Stomach smooth muscle (tissue), 2 donors: ENCODE measurements at regions not wholly inside any gene's neighbourhood (a gene's known extent, or its start where the extent isn't known, plus 50 kb on each side); places are given as distances from the start of the nearest gene placed in this dataset.

ENCODE experiments used
- H3K27ac ChIP-seq: one replicate; pipeline ENCODE4 v1.7.0; 2013; ENCODE audit warnings: mild to moderate bottlenecking, low read length, inconsistent platforms
- H3K27me3 ChIP-seq, 2 donors: one replicate each; pipeline ENCODE4 v1.7.0; 2013; ENCODE audit warnings: low read length in 2 of 2; ENCODE audit not compliant: insufficient read depth in 2 of 2, control insufficient read depth in 1 of 2
- H3K36me3 ChIP-seq, 2 donors: one replicate each; pipeline ENCODE4 v1.7.0; 2013; ENCODE audit warnings: low read length in 2 of 2; ENCODE audit not compliant: control insufficient read depth in 2 of 2, insufficient read depth in 2 of 2
- H3K4me1 ChIP-seq: one replicate; pipeline ENCODE4 v1.7.0; 2013; ENCODE audit warnings: low read length; ENCODE audit not compliant: control insufficient read depth, insufficient read depth
- H3K4me3 ChIP-seq, 2 donors: one replicate each; pipeline ENCODE4 v1.7.0; 2013; ENCODE audit warnings: low read length in 2 of 2
- H3K9ac ChIP-seq, 2 donors: one replicate each; pipeline ENCODE4 v1.7.0; 2013; ENCODE audit warnings: low read length in 2 of 2, mild to moderate bottlenecking in 1 of 2
- H3K9me3 ChIP-seq, 2 donors: one replicate each; pipeline ENCODE4 v1.7.0; 2013; ENCODE audit warnings: low read length in 2 of 2; ENCODE audit not compliant: control insufficient read depth in 2 of 2
- donor health status: healthy.
- donor health status: Pancreatic carcinoma.

- Histone ChIP-seq H3K4me1 (no peaks in the 10 kb centered on the region), H3K9ac (no peak overlapping the region), H3K36me3 (no peaks in the 10 kb centered on the region), H3K27ac (no peak overlapping the region), H3K27me3 (no peaks in the 10 kb centered on the region), H3K4me3 (no peak overlapping the region), H3K9me3 (no peaks in the 10 kb centered on the region)
These were observed 258.6 kb upstream of the DACH1 start for GRCh38 chr13:72125561-72125960.

- Histone ChIP-seq H3K27ac (no peak overlapping the region), H3K4me3 (no peak overlapping the region), H3K4me1 (no peaks in the 10 kb centered on the region), H3K9me3 (no peaks in the 10 kb centered on the region), H3K36me3 (no peaks in the 10 kb centered on the region), H3K9ac (no peak overlapping the region), H3K27me3 (no peaks in the 10 kb centered on the region)
These were observed 255.8 kb upstream of the DACH1 start for GRCh38 chr13:72122661-72123255.

- Histone ChIP-seq H3K27me3 (no peaks in the 10 kb centered on the region), H3K4me1 (no peaks in the 10 kb centered on the region), H3K9me3 (no peaks in the 10 kb centered on the region), H3K4me3 (no peak overlapping the region), H3K9ac (no peak overlapping the region), H3K36me3 (no peaks in the 10 kb centered on the region), H3K27ac (no peak overlapping the region)
These were observed 254.5 kb upstream of the DACH1 start for GRCh38 chr13:72121466-72121865.

- Histone ChIP-seq H3K9ac (no peak overlapping the region), H3K27me3 (no peaks in the 10 kb centered on the region), H3K27ac (no peak overlapping the region), H3K4me1 (no peaks in the 10 kb centered on the region), H3K36me3 (no peaks in the 10 kb centered on the region), H3K4me3 (no peak overlapping the region), H3K9me3 (no peaks in the 10 kb centered on the region)
These were observed 253.6 kb upstream of the DACH1 start for GRCh38 chr13:72120632-72121031.

GRCh38 chr13:72113931-72114330 lies 246.9 kb upstream of the DACH1 start:
- no peaks in the 10 kb centered on the region for H3K9me3 ChIP-seq
- H3K9ac ChIP-seq: no peak overlapping the region
- H3K36me3 ChIP-seq: no peaks in the 10 kb centered on the region
- no peaks in the 10 kb centered on the region for H3K27me3 ChIP-seq
- H3K4me3 ChIP-seq: no peak overlapping the region
- H3K4me1 ChIP-seq: no peaks in the 10 kb centered on the region
- no peak overlapping the region for H3K27ac ChIP-seq

GRCh38 chr13:72113076-72113475 lies 246.1 kb upstream of the DACH1 start:
- Histone ChIP-seq H3K36me3 (no peaks in the 10 kb centered on the region), H3K9me3 (no peaks in the 10 kb centered on the region), H3K9ac (no peak overlapping the region), H3K4me1 (no peaks in the 10 kb centered on the region), H3K4me3 (no peak overlapping the region), H3K27me3 (no peaks in the 10 kb centered on the region), H3K27ac (no peak overlapping the region)

- Histone ChIP-seq H3K4me1 (no peaks in the 10 kb centered on the region), H3K9ac (no peak overlapping the region), H3K36me3 (no peaks in the 10 kb centered on the region), H3K27ac (no peak overlapping the region), H3K27me3 (no peaks in the 10 kb centered on the region), H3K4me3 (no peak overlapping the region), H3K9me3 (no peaks in the 10 kb centered on the region)
These were observed 245.2 kb upstream of the DACH1 start for GRCh38 chr13:72112216-72112615.

GRCh38 chr13:72109863-72110262 lies 242.9 kb upstream of the DACH1 start:
- H3K27me3 ChIP-seq: no peaks in the 10 kb centered on the region
- H3K27ac ChIP-seq: no peak overlapping the region
- H3K4me1 ChIP-seq: no peaks in the 10 kb centered on the region
- no peaks in the 10 kb centered on the region for H3K9me3 ChIP-seq
- H3K4me3 ChIP-seq: no peak overlapping the region
- no peak overlapping the region for H3K9ac ChIP-seq
- H3K36me3 ChIP-seq: no peaks in the 10 kb centered on the region

GRCh38 chr13:72104656-72105180 lies 237.7 kb upstream of the DACH1 start:
- H3K27ac ChIP-seq: no peak overlapping the region
- no peaks in the 10 kb centered on the region for H3K36me3 ChIP-seq
- H3K4me3 ChIP-seq: no peak overlapping the region
- H3K9me3 ChIP-seq: no peaks in the 10 kb centered on the region
- H3K4me1 ChIP-seq: no peaks in the 10 kb centered on the region
- no peak overlapping the region for H3K9ac ChIP-seq
- no peaks in the 10 kb centered on the region for H3K27me3 ChIP-seq

GRCh38 chr13:72101768-72102400 lies 234.9 kb upstream of the DACH1 start:
- H3K27me3 ChIP-seq: no peaks in the 10 kb centered on the region
- no peaks in the 10 kb centered on the region for H3K9me3 ChIP-seq
- H3K4me1 ChIP-seq: no peaks in the 10 kb centered on the region
- no peak overlapping the region for H3K4me3 ChIP-seq
- no peaks in the 10 kb centered on the region for H3K36me3 ChIP-seq
- no peak overlapping the region for H3K9ac ChIP-seq
- H3K27ac ChIP-seq: no peak overlapping the region

- Histone ChIP-seq H3K27me3 (no peaks in the 10 kb centered on the region), H3K9me3 (no peaks in the 10 kb centered on the region), H3K36me3 (no peaks in the 10 kb centered on the region), H3K9ac (no peak overlapping the region), H3K27ac (no peak overlapping the region), H3K4me3 (no peak overlapping the region), H3K4me1 (no peaks in the 10 kb centered on the region)
These were observed 233.3 kb upstream of the DACH1 start for GRCh38 chr13:72100339-72100738.
